OCI-LY1 (cell line): ENCODE measurements at regions not wholly inside any gene's neighbourhood (a gene's known extent, or its start where the extent isn't known, plus 50 kb on each side); places are given as distances from the start of the nearest gene placed in this dataset.

Experiments used
- EZH2 ChIP-seq: fragments of 200-600 bp; sonication (generic), shearing (Covaris generic); IDR thresholded peaks from 2 replicates; pipeline ENCODE4 v1.8.0; 2017; ENCODE audit warnings: borderline replicate concordance, mixed run types, mild to moderate bottlenecking, antibody characterized with exemption, low read length, moderate library complexity, mixed read lengths
- TF ChIP-seq, protein P1 (sequence below): fragments of 200-600 bp; sonication (generic), shearing (Covaris generic); IDR thresholded peaks from 2 replicates; pipeline ENCODE4 v1.5.1; 2017; ENCODE audit warnings: mild to moderate bottlenecking, antibody characterized with exemption, low read length, moderate library complexity, mixed read lengths

DNA sequence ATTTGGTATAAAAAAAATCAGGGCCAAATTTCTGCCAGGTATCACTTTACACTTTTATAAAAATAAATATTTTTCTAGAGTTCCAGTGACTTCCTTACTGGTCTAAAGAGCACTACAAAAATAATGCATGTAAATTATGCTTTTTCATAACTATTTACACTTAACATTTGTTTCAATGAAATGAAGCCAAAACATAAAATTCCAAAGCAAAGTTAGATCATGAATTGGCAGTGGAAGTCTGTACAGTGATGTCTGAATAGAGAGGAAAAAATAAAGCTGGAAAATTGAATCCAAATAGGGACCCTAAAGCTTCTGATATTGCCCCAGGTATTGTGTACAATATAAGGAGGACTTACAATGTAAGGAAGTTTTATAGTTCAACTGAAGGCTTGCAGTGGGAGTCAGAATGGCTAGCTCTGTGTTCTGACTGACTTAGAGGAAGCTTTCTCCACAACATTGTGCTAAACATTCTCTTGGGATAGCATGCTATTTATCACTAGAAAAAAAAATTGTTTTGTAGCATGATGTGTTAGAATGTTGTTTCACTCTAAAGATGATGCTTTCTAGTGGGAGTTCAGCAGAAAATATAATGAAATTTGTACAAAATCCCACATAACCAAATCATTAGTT lies 288.2 kb upstream of the UGT8 start:
- TF ChIP-seq, protein P1, sequence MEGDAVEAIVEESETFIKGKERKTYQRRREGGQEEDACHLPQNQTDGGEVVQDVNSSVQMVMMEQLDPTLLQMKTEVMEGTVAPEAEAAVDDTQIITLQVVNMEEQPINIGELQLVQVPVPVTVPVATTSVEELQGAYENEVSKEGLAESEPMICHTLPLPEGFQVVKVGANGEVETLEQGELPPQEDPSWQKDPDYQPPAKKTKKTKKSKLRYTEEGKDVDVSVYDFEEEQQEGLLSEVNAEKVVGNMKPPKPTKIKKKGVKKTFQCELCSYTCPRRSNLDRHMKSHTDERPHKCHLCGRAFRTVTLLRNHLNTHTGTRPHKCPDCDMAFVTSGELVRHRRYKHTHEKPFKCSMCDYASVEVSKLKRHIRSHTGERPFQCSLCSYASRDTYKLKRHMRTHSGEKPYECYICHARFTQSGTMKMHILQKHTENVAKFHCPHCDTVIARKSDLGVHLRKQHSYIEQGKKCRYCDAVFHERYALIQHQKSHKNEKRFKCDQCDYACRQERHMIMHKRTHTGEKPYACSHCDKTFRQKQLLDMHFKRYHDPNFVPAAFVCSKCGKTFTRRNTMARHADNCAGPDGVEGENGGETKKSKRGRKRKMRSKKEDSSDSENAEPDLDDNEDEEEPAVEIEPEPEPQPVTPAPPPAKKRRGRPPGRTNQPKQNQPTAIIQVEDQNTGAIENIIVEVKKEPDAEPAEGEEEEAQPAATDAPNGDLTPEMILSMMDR, result no peak
- TF ChIP-seq EZH2, result no peak
